ENCODE measurements at regions not wholly inside any gene's neighbourhood (a gene's known extent, or its start where the extent isn't known, plus 50 kb on each side); places are given as distances from the start of the nearest gene placed in this dataset.

- no peak for DNase-seq
- no peak overlapping the region for H3K4me3 Mint-ChIP-seq
- H3K4me1 Mint-ChIP-seq (ENCODE audit: low read depth) = no peaks in the 10 kb centered on the region
- H3K9me3 Mint-ChIP-seq = peaks cover 62% of the 10 kb centered on the region
- peaks cover under 1% of the 10 kb centered on the region for H3K27me3 Mint-ChIP-seq (ENCODE audit: insufficient read depth)
- TF ChIP-seq CTCF (IDR thresholded peaks at IDR 0.05) = no peak
- H3K27ac Mint-ChIP-seq = no peak overlapping the region
- no peaks in the 10 kb centered on the region for H3K36me3 Mint-ChIP-seq (ENCODE audit: low read depth)
Observed at GRCh38 chr12:128133321-128134073, 133.5 kb upstream of the TMEM132C start.

DNA sequence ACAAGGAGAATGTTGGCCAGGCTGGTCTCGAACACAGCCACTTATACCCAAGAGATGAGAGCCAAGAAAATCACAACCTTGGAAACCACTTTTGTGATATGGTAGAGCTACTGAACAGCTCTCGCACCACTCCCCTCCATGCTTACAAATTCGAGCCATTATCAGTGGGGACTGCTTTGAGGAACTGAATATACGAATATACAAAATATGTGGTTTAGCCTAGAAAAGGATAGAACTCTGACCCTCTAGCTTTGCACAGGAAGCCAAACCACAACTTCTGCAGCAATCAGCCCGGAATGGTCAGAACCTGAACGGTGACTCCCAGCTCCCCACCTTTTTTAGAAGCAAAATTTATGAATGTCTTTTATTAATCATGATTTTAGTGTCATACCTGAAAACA, 129.8 kb upstream of the TMEM132C start:
- Mint-ChIP-seq H3K9me3 (peaks cover 57% of the 10 kb centered on the region), H3K4me1 (ENCODE audit: low read depth) (no peaks in the 10 kb centered on the region), H3K4me3 (no peak overlapping the region), H3K36me3 (ENCODE audit: low read depth) (no peaks in the 10 kb centered on the region), H3K27me3 (ENCODE audit: insufficient read depth) (no peaks in the 10 kb centered on the region), H3K27ac (no peak overlapping the region)
- TF ChIP-seq CTCF (IDR thresholded peaks at IDR 0.05) = no peak
- DNase-seq = no peak

GRCh38 chr12:128138125-128138524, 128.8 kb upstream of the TMEM132C start:
- H3K9me3 Mint-ChIP-seq = peaks cover 66% of the 10 kb centered on the region
- no peak for TF ChIP-seq CTCF (IDR thresholded peaks at IDR 0.05)
- H3K36me3 Mint-ChIP-seq (ENCODE audit: low read depth) = peaks cover 5% of the 10 kb centered on the region; the same call in 1 of the 2 replicates
- H3K27ac Mint-ChIP-seq = no peak overlapping the region
- no peaks in the 10 kb centered on the region for H3K4me1 Mint-ChIP-seq (ENCODE audit: low read depth)
- DNase-seq = no peak
- no peak overlapping the region for H3K4me3 Mint-ChIP-seq
- no peaks in the 10 kb centered on the region for H3K27me3 Mint-ChIP-seq (ENCODE audit: insufficient read depth)

GRCh38 chr12:128140551-128140950, 126.4 kb upstream of the TMEM132C start:
- TF ChIP-seq CTCF (IDR thresholded peaks at IDR 0.05) = no peak
- no peak for DNase-seq
- H3K9me3 Mint-ChIP-seq = peaks cover 61% of the 10 kb centered on the region
- H3K27ac Mint-ChIP-seq = no peak overlapping the region
- H3K27me3 Mint-ChIP-seq (ENCODE audit: insufficient read depth) = no peaks in the 10 kb centered on the region
- no peaks in the 10 kb centered on the region for H3K4me1 Mint-ChIP-seq (ENCODE audit: low read depth)
- H3K4me3 Mint-ChIP-seq = no peak overlapping the region
- peaks cover 5% of the 10 kb centered on the region; the same call in 1 of the 2 replicates for H3K36me3 Mint-ChIP-seq (ENCODE audit: low read depth)

GRCh38 chr12:128150961-128151360, 116.0 kb upstream of the TMEM132C start:
- peaks cover 50% of the 10 kb centered on the region for H3K9me3 Mint-ChIP-seq
- no peak overlapping the region for H3K27ac Mint-ChIP-seq
- TF ChIP-seq CTCF (IDR thresholded peaks at IDR 0.05) = no peak
- DNase-seq = no peak
- H3K4me3 Mint-ChIP-seq = no peak overlapping the region
- H3K27me3 Mint-ChIP-seq (ENCODE audit: insufficient read depth) = no peaks in the 10 kb centered on the region; the same call in 1 of the 2 replicates
- H3K4me1 Mint-ChIP-seq (ENCODE audit: low read depth) = no peaks in the 10 kb centered on the region
- H3K36me3 Mint-ChIP-seq (ENCODE audit: low read depth) = 0 out of 2 replicates have a peak, but pooled peaks cover 4% of the 10 kb centered on the region
